Choroid plexus epithelial cell (primary cell): ENCODE measurements at regions not wholly inside any gene's neighbourhood (a gene's known extent, or its start where the extent isn't known, plus 50 kb on each side); places are given as distances from the start of the nearest gene placed in this dataset.
A peak's percentile ranks its signal among the peaks of the same experiment; 100 is the strongest.

Experiments
- DNase-seq: peaks from one replicate; pipeline ENCODE4 v3.0.0-alpha.2; 2010; ENCODE audit warnings: low read depth
- H3K4me3 ChIP-seq: 2 replicates; pipeline ENCODE4 v1.5.1; 2011; ENCODE audit warnings: low read depth, mild to moderate bottlenecking, control low read depth, low read length, moderate library complexity
- TF ChIP-seq, protein P1 (sequence below): conservative IDR thresholded peaks from 2 replicates; pipeline ENCODE4 v1.5.1; 2011; ENCODE audit warnings: low read depth, mild to moderate bottlenecking, control low read depth, inconsistent platforms, low read length, moderate library complexity

DNA sequence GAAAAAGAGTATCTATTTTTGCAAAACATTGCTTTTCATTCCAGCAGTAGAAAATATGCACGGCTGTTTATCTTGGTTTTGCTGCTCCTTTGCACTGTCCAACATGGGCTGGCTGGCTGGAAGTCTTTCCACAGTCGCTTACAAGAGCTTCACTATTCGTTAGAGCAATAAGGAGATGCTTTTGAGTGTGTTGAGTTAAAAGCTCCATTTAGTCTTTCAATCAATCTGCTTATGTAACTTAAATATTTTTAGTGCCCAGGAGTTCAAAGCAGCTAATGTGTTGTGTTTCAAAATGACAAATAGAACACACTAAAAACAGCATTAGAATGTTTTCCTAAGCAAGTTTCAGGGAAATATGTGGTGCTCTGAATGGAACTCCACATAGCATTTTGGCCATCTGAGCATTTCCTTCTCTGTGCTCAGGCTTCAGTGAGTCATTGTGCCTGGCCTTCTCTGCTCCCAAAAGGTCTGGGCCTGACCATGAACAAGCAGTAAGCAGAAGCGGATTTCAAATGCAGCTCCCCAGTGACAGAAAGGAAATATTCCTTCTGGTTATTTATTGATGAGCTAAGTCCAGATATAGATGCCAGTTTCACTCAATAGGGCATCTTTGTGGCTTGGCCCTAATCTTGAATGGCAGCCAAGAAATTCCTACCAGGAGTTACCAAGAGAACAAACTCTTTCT, 580.3 kb downstream of the TENT5A start:
- TF ChIP-seq, protein P1, sequence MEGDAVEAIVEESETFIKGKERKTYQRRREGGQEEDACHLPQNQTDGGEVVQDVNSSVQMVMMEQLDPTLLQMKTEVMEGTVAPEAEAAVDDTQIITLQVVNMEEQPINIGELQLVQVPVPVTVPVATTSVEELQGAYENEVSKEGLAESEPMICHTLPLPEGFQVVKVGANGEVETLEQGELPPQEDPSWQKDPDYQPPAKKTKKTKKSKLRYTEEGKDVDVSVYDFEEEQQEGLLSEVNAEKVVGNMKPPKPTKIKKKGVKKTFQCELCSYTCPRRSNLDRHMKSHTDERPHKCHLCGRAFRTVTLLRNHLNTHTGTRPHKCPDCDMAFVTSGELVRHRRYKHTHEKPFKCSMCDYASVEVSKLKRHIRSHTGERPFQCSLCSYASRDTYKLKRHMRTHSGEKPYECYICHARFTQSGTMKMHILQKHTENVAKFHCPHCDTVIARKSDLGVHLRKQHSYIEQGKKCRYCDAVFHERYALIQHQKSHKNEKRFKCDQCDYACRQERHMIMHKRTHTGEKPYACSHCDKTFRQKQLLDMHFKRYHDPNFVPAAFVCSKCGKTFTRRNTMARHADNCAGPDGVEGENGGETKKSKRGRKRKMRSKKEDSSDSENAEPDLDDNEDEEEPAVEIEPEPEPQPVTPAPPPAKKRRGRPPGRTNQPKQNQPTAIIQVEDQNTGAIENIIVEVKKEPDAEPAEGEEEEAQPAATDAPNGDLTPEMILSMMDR, result no peak
- no peak overlapping the region for H3K4me3 ChIP-seq
- DNase-seq, result peak; percentile 85

DNA sequence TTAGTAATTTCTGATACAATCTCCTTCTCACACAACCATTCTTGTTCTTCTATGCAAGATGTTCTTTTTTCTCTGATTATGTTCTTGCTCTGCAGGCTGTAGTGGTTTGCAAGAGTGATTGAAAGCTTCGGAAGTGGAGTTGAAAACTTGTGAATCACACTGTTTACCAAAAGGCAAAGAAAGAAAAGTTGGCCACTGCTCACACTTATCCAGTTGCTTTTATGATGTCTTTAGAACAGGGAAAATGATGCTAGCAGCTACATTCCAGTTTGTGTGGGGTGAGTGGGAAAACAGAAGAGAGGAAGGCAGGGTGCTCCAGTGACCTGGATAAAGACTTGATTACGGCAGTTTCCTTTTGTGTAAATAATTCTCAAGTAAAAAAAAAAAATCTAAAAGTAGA, 583.3 kb downstream of the TENT5A start:
- TF ChIP-seq, protein P1, result no peak
- peak; percentile 62 for DNase-seq
- no peak overlapping the region for H3K4me3 ChIP-seq

DNA sequence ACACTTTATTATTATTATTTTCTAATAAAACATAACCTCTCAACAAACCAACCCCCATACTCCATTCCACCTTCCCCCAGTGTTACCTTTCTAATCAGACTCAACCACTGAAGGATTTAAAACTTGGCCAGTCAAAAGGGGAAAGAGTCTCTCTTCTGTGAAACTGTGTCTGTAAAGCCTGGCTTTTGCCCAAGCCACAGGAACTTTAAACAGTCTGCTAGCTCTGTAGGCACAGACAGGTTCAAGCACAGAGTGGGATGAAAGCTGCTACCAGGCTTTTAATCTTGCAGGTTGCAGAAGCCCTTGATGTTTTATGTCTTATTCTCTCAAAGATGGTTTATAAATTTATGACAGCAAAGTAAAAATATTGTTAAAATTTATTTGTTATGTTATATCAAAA, 585.7 kb downstream of the TENT5A start:
- peak; percentile 83 for DNase-seq
- TF ChIP-seq, protein P1, result no peak
- H3K4me3 ChIP-seq, result no peak overlapping the region

DNA sequence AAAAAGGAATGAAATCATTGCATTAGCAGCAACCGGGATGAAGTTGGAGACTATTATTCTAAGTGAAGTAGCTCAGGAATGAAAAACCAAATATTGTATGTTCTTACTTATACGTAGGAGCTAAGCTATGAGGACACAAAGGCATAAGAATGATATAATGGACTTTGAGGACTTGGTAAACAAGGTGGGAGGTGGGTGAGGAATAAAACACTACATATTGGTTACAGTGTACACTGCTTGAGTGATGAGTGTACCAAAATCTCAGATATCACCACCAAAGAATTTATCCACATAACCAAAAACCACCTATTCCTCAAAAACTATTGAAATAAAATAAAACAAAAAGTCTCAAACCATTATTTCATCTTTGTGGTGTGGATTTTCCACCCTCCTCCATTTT, 593.5 kb downstream of the TENT5A start:
- TF ChIP-seq, protein P1, result no peak
- DNase-seq, result no peak
- H3K4me3 ChIP-seq, result no peak overlapping the region

DNA sequence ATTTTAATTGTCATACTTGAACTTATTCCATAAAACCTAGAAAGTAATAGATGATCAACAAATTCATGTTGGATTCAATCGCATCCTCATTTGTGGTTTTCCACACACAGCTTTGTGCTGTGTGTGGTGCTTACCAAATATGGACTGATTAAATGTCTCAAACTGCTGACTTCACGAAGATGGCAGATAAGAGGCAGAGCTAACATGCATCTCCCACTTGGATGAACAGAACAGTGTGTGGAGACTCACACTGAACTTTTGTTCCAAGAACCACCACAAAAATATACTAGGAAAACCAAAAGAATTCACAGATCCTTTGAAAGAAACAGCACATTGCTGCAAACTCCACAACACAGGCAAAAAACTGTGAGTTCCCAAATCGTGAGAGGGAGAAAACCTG, 603.7 kb downstream of the TENT5A start:
- DNase-seq, result peak; percentile 11
- H3K4me3 ChIP-seq, result no peak overlapping the region

DNA sequence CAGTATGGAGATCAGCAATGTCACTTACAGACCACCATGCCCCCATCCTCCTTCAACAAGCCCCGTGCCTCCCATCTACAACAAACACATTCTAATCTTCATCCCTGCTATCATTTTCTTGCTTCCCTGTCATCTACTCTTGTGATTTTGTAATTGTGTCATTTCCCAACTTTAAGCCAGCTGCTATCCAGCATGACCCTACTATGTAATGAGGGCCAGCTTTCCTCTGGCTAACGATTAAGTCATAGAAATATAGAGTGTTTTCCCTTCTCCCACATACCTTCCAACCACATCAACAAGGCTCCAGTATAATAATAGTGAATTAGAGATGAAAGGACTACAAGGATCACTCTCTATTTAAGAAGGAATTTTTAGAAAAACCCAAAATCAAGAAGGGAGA, 607.0 kb downstream of the TENT5A start:
- H3K4me3 ChIP-seq, result no peak overlapping the region
- TF ChIP-seq, protein P1, result no peak
- no peak for DNase-seq

More for the DNA sequence above, 603.7 kb downstream of the TENT5A start:
- TF ChIP-seq, protein P1, result no peak

DNA sequence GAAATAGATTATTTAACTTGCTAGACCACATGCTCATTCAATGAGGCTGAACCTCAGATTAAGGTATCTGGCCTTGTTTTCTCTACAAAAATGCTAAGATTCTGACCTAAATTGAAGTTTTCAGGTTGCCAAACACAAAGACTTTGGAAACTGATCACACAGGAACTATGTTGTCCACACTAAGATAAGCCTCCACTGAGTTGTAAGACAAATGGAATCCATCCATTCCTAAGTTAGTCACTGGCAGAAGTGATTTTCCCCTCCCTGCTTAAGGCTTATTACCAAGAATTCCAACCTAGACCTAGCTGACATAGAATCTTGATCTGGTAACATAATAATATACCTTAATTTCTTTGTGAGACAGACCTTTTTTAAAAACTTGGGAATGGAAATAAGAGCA, 608.1 kb downstream of the TENT5A start:
- H3K4me3 ChIP-seq, result no peak overlapping the region
- DNase-seq, result peak; percentile 37
- TF ChIP-seq, protein P1, result no peak
